Fibroblast of pulmonary artery (primary cell): ENCODE measurements at regions not wholly inside any gene's neighbourhood (a gene's known extent, or its start where the extent isn't known, plus 50 kb on each side); places are given as distances from the start of the nearest gene placed in this dataset.

Experiments used
- DNase-seq: peaks from one replicate; pipeline ENCODE4 v3.0.0-alpha.2; 2010; ENCODE audit warnings: low read depth
- H3K4me3 ChIP-seq: replicated peaks from 2 replicates; pipeline ENCODE4 v1.5.1; 2011; ENCODE audit warnings: low read depth, mild to moderate bottlenecking, control low read depth, low read length, moderate library complexity
- TF ChIP-seq, protein P1 (sequence below): IDR thresholded peaks from 2 replicates; pipeline ENCODE4 v1.5.1; 2011; ENCODE audit warnings: mild to moderate bottlenecking, control low read depth, low read length, inconsistent platforms; ENCODE audit errors: missing control alignments

GRCh38 chr6:21749754-21750153, 156.2 kb downstream of the SOX4 start:
- DNase-seq, result no peak
- TF ChIP-seq, protein P1, sequence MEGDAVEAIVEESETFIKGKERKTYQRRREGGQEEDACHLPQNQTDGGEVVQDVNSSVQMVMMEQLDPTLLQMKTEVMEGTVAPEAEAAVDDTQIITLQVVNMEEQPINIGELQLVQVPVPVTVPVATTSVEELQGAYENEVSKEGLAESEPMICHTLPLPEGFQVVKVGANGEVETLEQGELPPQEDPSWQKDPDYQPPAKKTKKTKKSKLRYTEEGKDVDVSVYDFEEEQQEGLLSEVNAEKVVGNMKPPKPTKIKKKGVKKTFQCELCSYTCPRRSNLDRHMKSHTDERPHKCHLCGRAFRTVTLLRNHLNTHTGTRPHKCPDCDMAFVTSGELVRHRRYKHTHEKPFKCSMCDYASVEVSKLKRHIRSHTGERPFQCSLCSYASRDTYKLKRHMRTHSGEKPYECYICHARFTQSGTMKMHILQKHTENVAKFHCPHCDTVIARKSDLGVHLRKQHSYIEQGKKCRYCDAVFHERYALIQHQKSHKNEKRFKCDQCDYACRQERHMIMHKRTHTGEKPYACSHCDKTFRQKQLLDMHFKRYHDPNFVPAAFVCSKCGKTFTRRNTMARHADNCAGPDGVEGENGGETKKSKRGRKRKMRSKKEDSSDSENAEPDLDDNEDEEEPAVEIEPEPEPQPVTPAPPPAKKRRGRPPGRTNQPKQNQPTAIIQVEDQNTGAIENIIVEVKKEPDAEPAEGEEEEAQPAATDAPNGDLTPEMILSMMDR, result no peak
- no peak overlapping the region for H3K4me3 ChIP-seq

- TF ChIP-seq, protein P1, result no peak
- DNase-seq, result no peak
- H3K4me3 ChIP-seq, result no peak overlapping the region
These were observed 157.0 kb downstream of the SOX4 start for GRCh38 chr6:21750575-21750974.

DNA sequence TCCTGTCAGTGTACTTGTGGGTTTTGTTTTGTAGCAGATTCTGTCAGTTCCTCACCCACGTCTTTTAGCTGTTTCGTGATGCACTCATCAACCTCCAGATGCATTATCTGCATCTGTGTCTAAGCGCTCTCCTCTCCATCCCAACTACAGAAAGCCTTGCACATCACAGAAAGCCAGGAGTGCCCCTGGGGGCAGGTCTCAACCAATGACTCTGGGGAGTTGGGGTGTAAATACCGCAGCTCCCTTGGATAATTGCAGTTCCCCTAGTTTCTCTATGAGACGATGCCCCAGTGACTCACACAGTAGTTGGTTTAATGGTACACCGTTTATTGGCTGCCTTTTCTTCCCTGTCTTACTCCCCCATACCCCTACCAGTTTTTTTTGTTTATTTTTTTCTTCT, 158.1 kb downstream of the SOX4 start:
- no peak overlapping the region for H3K4me3 ChIP-seq
- TF ChIP-seq, protein P1, result no peak
- no peak for DNase-seq

DNA sequence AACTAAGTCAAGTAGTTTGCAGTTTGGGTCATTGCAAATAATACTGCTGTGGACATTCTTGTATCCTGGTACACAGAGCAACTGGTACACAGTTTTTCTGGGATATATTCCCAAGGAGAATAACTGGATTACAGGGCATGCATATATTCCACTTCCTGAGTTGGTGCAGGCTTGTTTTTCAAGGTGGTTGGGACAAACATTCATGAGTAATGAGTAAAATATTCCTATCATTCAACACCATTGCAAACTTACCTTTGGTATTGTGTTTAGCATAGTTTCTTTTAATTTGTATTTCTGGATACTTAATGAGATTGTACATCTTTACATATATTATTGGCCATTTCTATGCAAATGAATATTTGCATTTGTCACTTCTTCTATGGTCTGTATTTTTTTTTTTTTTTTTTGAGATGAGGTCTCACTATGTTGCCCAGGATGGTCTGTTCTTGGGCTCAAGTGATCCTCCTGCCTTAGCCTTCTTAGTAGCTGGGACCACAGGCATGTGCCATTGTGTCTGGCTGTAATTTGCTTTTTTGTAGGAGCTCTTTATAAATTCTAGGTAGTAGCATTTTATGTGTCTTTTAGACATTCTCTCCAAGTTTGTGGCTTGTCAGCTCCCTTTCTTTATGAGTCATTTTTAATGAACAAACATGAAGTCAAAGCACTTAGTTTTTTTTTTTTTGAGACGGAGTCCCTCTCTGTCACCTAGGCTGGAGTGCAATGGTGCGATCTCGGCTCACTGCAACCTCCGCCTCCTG, 158.7 kb downstream of the SOX4 start:
- no peak for DNase-seq
- TF ChIP-seq, protein P1, result no peak

DNA sequence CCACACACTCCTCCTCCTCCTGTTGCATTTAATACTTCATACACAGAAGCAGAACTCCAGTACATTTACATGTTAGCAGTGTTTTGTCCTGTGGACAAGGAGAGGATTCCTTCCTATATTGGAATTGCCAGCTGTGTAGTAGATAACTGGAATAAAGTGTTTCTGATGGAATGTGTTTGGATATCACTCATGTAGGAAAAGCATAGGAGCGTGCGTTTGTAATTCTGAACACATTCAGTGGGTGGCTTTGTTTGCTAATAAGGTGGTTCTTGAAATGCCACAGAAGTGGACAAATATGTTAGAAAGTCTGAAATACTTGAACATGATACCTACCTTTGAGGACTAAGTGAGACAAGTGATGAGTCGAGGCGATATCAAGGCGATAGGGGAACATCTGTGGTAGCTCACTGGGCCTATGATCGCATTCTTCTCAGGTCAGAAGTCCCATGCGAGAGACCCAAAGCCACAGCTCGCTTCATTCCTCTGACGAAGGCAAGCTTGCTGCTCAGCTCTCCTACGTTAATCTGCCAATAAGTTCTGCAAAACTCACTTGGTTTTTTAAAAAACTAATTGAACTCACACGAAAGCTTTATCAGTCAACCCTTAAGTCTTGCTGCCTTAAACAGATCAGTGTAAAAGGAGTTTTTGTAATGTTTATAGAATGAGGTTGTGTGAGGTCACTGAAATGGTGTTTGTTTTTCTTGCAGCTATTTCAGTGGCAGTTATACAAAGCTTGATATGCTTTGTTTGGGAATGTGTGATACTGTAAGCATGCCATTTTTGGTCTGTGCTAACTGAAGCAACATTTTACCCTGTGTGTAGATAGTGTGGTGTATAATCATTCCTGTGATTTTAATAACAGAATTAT, 159.9 kb downstream of the SOX4 start:
- TF ChIP-seq, protein P1, result no peak
- no peak overlapping the region for H3K4me3 ChIP-seq
- peak; percentile 72 for DNase-seq

More for the DNA sequence above, 158.7 kb downstream of the SOX4 start:
- H3K4me3 ChIP-seq, result no peak overlapping the region

- TF ChIP-seq, protein P1, result no peak
- no peak overlapping the region for H3K4me3 ChIP-seq
- peak; percentile 76 for DNase-seq
These were observed 161.3 kb downstream of the SOX4 start for GRCh38 chr6:21754891-21755290.
